ENCODE measurements at regions not wholly inside any gene's neighbourhood (a gene's known extent, or its start where the extent isn't known, plus 50 kb on each side); places are given as distances from the start of the nearest gene placed in this dataset.

DNA sequence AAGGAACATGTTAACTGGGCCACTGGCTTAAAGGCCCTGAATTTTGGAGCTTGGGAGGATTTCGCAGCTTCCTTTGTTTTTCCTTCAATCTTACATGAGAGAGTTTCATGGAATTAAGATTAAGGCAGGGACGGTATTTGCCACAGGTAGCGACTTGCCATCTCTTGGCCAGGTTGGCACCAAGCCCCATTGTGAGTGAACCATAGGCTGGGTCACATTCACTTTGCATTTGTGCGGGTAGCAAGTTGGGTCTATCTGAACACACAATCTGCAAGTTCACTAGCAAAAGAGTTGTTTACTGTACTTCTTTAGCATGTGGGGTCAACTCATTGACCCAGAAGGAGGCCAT is 106.2 kb upstream of the ATP1A1 start:
- peaks cover 0 to 5% (median 0%) of the 10 kb centered on the region in 4 donors for H3K4me1 ChIP-seq
- DNase-seq (ENCODE audit: extremely low spot score), result no peak
- 96% methylated on average over 3 of the region's 4 CpGs for WGBS
- H3K36me3 ChIP-seq, result no peaks in the 10 kb centered on the region
- no peaks in the 10 kb centered on the region for H3K27me3 ChIP-seq
- H3K4me3 ChIP-seq, result no peak overlapping the region
- TF ChIP-seq POLR2A (IDR thresholded peaks at IDR 0.05; ENCODE audit: low read depth), result no peak
- TF ChIP-seq, protein P1, sequence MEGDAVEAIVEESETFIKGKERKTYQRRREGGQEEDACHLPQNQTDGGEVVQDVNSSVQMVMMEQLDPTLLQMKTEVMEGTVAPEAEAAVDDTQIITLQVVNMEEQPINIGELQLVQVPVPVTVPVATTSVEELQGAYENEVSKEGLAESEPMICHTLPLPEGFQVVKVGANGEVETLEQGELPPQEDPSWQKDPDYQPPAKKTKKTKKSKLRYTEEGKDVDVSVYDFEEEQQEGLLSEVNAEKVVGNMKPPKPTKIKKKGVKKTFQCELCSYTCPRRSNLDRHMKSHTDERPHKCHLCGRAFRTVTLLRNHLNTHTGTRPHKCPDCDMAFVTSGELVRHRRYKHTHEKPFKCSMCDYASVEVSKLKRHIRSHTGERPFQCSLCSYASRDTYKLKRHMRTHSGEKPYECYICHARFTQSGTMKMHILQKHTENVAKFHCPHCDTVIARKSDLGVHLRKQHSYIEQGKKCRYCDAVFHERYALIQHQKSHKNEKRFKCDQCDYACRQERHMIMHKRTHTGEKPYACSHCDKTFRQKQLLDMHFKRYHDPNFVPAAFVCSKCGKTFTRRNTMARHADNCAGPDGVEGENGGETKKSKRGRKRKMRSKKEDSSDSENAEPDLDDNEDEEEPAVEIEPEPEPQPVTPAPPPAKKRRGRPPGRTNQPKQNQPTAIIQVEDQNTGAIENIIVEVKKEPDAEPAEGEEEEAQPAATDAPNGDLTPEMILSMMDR (IDR thresholded peaks at IDR 0.05), result no peak
- no peak for TF ChIP-seq POLR2AphosphoS5 (IDR thresholded peaks at IDR 0.05)
- TF ChIP-seq EP300 (IDR thresholded peaks at IDR 0.05), result no peak
- intact Hi-C loops (cut with DNase I), result no loop called here
- H3K27ac ChIP-seq (replicated peaks in 1 of 4), result no peak overlapping the region
- no peaks in the 10 kb centered on the region for H3K9me3 ChIP-seq

DNA sequence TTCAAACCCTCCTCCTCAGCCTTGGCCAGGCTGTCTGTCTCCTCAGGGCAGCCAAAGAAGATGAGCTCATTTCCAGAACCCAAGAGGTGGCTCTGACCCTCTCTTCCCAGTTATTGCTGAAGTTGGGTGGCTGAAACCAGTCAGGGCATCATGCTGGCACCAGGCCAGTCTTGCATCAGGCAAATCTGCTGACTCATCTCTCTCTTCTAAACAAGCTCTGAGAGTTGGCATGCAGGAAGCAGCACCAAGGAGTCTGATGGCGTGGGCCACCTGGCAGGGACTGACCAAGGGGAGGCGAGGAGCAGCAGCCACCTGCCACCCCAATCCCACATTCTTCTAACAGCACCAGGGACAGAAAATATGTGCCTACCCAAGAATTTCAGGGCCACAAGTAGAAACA is 104.8 kb upstream of the ATP1A1 start:
- no peak overlapping the region for H3K27ac ChIP-seq (replicated peaks in 1 of 4)
- no peaks in the 10 kb centered on the region for H3K27me3 ChIP-seq
- intact Hi-C loops (cut with DNase I), result no loop called here
- TF ChIP-seq, protein P1 (IDR thresholded peaks at IDR 0.05), result no peak
- no peak for TF ChIP-seq EP300 (IDR thresholded peaks at IDR 0.05)
- no peak for TF ChIP-seq POLR2AphosphoS5 (IDR thresholded peaks at IDR 0.05)
- TF ChIP-seq POLR2A (IDR thresholded peaks at IDR 0.05; ENCODE audit: low read depth), result no peak
- 79% methylated on average over 2 of the region's 2 CpGs for WGBS
- peaks cover 0 to 5% (median 0%) of the 10 kb centered on the region in 4 donors for H3K4me1 ChIP-seq
- DNase-seq (ENCODE audit: extremely low spot score), result no peak
- no peaks in the 10 kb centered on the region for H3K36me3 ChIP-seq
- no peak overlapping the region for H3K4me3 ChIP-seq
- H3K9me3 ChIP-seq, result no peaks in the 10 kb centered on the region

DNA sequence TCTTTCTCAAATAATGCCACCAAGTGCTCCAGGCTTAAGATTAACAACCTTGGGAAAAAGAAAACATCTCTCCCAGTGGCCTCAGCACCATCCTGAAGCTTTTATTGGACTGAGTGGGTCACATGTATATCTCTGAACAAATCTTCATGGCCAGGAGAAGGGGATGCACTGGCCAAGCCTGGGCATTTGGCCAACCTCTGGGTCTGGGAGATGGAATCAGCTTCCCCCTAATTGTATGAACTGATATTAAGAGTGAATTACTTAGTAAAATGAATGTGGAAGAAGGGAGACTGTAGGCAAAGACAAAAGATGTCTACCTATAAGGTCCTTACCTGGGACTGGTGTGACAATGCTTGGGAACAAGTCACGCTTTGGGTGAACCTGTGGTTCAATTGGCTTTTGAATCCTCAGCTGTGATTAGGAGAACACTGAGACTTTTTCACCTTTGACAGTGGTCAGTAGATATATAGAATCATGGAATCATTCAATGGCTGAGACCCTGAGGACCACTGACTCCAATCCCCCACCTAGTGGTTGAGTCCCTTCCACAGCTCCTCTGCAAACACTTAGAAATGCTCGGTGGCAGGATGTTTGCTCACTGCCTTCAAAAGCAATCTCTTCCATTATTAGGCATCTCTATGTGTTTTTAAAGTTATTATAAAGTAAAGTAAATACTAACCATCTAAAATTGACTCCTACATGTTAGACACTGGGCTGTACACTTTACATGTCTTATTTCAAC is 102.6 kb upstream of the ATP1A1 start:
- Histone ChIP-seq H3K36me3 (no peaks in the 10 kb centered on the region), H3K27me3 (no peaks in the 10 kb centered on the region), H3K4me3 (no peak overlapping the region), H3K27ac (replicated peaks in 1 of 4) (no peak overlapping the region), H3K9me3 (no peaks in the 10 kb centered on the region), H3K4me1 (peaks cover 0 to 5% (median 0%) of the 10 kb centered on the region in 4 donors)
- DNase-seq (ENCODE audit: extremely low spot score), result no peak
- 65% methylated on average over 2 of the region's 2 CpGs for WGBS
- TF ChIP-seq POLR2AphosphoS5 (IDR thresholded peaks at IDR 0.05) (no peak), EP300 (IDR thresholded peaks at IDR 0.05) (no peak), POLR2A (IDR thresholded peaks at IDR 0.05; ENCODE audit: low read depth) (no peak)
- TF ChIP-seq, protein P1 (IDR thresholded peaks at IDR 0.05), result no peak
- intact Hi-C loops (cut with DNase I), result no loop called here

DNA sequence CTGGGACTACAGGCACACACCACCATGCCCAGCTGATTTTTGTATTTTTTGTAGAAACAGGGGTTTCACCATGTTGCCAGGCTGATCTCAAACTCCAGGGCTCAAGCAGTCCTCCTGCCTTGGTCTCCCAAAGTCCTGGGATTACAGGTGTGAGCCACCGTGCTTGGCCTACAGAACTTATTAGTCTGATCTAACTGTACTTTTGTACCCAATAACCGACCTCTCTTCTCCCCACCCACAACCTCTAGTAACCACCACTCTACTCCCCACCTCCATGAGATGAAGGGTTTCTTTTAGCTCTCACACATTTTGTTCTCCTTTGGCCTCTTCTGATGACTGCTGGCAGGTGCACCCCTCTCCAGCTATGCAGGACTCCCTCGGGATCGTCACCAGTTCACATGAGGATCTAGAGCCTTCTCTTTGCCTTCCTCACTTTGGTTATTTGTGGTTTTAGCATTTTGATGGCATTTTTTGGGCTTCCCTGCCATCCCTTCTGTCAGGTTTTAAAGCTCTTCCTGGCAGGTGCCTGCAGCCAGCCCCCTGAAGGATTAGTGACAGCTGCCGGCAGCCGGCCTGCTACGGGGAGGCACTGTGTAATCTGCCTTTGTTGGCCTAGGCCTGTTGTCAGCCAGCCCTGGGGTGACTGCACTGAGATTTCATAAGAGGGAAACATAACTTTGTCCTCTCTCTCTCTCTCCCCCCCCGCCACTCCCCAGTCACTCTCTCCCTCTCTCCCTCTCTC is 99.8 kb upstream of the ATP1A1 start:
- Histone ChIP-seq H3K4me3 (no peak overlapping the region), H3K27me3 (peaks cover 0 to 3% (median 0%) of the 10 kb centered on the region in 4 donors), H3K4me1 (peaks cover 0 to 2% (median 0%) of the 10 kb centered on the region in 4 donors), H3K9me3 (no peaks in the 10 kb centered on the region), H3K27ac (replicated peaks in 1 of 4) (no peak overlapping the region), H3K36me3 (no peaks in the 10 kb centered on the region)
- TF ChIP-seq POLR2A (IDR thresholded peaks at IDR 0.05; ENCODE audit: low read depth) (no peak), EP300 (IDR thresholded peaks at IDR 0.05) (no peak)
- 84% methylated on average over 8 of the region's 8 CpGs for WGBS
- DNase-seq (ENCODE audit: extremely low spot score), result no peak
- intact Hi-C loops (cut with DNase I), result no loop called here

- WGBS, result 98% methylated on average over 7 of the region's 7 CpGs
- Histone ChIP-seq H3K27me3 (peaks cover 0 to 3% (median 0%) of the 10 kb centered on the region in 4 donors), H3K4me1 (no peaks in the 10 kb centered on the region), H3K36me3 (no peaks in the 10 kb centered on the region), H3K4me3 (no peak overlapping the region), H3K9me3 (no peaks in the 10 kb centered on the region), H3K27ac (replicated peaks in 1 of 4) (no peak overlapping the region)
- DNase-seq (ENCODE audit: extremely low spot score), result no peak
- intact Hi-C loops (cut with DNase I), result no loop called here
- no peak for TF ChIP-seq POLR2AphosphoS5 (IDR thresholded peaks at IDR 0.05)
- TF ChIP-seq, protein P1 (IDR thresholded peaks at IDR 0.05), result no peak
- no peak for TF ChIP-seq POLR2A (IDR thresholded peaks at IDR 0.05; ENCODE audit: low read depth)
These were observed 96.5 kb upstream of the ATP1A1 start for GRCh38 chr1:116276532-116276931.
